Upper lobe of left lung (tissue), 6 donors: ENCODE measurements at regions not wholly inside any gene's neighbourhood (a gene's known extent, or its start where the extent isn't known, plus 50 kb on each side); places are given as distances from the start of the nearest gene placed in this dataset.
A peak's percentile ranks its signal among the peaks of the same experiment; 100 is the strongest.

ENCODE experiments used
- ATAC-seq, 2 donors: fragments of 200-7000 bp; cut with Tn5 transposase; one replicate each; pipeline ENCODE4 v1.9.1; 2022; ENCODE audit warnings: mild to moderate bottlenecking in 2 of 2, moderate library complexity in 2 of 2; ENCODE audit not compliant: low FRiP score in 2 of 2
- DNase-seq, 2 donors: peaks; one replicate each; pipeline ENCODE4 v3.0.0-alpha.2; 2019 to 2020
- H3K27ac ChIP-seq, 4 donors: fragments of 200-600 bp; sonication (generic); one replicate each; pipeline ENCODE4 v1.5.1; 2016 to 2019
- H3K27me3 ChIP-seq, 4 donors: fragments of 200-600 bp; sonication (generic); one replicate each; pipeline ENCODE4 v1.5.1; 2017 to 2019
- H3K36me3 ChIP-seq, 4 donors: fragments of 200-600 bp; sonication (generic); one replicate each; pipeline ENCODE4 v1.5.1; 2016 to 2019
- H3K4me1 ChIP-seq, 4 donors: fragments of 200-600 bp; sonication (generic); one replicate each; pipeline ENCODE4 v1.5.1; 2018 to 2019
- H3K4me3 ChIP-seq, 4 donors: fragments of 200-600 bp; sonication (generic); one replicate each; pipeline ENCODE4 v1.5.1; 2017 to 2019; ENCODE audit warnings: mild to moderate bottlenecking in 2 of 4, moderate library complexity in 1 of 4
- H3K9me3 ChIP-seq, 4 donors: fragments of 200-600 bp; sonication (generic); one replicate each; pipeline ENCODE4 v1.5.1; 2018 to 2019
- CTCF ChIP-seq, 6 experiments: fragments of 450-650 bp in 4 of 6; fragments of 200-600 bp in 2 of 6; sonication (generic) in 2 of 6; IDR thresholded peaks; one replicate each; pipeline ENCODE4 v1.5.1; 2016 to 2019; ENCODE audit warnings: antibody characterized with exemption in 6 of 6
- EP300 ChIP-seq, 4 donors: sonication (generic); formaldehyde crosslinking; IDR thresholded peaks; one replicate each; pipeline ENCODE4 v1.5.1; 2017; ENCODE audit warnings: antibody characterized with exemption in 4 of 4, control low read depth in 2 of 4
- POLR2A ChIP-seq, 4 donors: fragments of 450-650 bp; IDR thresholded peaks; one replicate each; pipeline ENCODE4 v1.5.1; 2016 to 2017; ENCODE audit warnings: antibody characterized with exemption in 4 of 4, mild to moderate bottlenecking in 2 of 4
- POLR2AphosphoS5 ChIP-seq, 2 donors: sonication (generic); formaldehyde crosslinking; IDR thresholded peaks; one replicate each; pipeline ENCODE4 v1.5.1; 2017; ENCODE audit warnings: antibody characterized with exemption in 2 of 2
- WGBS, 2 donors: methylation state at CpG; one replicate each; pipeline ENCODE4 v1.1.5; 2017 to 2018; 5-methylcytosine and 5-hydroxymethylcytosine counted together
- donor health status: DM: no; HTN: no; CAD: no; lungs with moderate emphysema.
- donor health status: DM: no; HTN: yes; CAD: no; lungs with severe emphysema.

- Histone ChIP-seq H3K4me1 (no peaks in the 10 kb centered on the region), H3K27ac (no peak overlapping the region), H3K4me3 (no peak overlapping the region), H3K9me3 (no peaks in the 10 kb centered on the region), H3K36me3 (no peaks in the 10 kb centered on the region), H3K27me3 (no peaks in the 10 kb centered on the region)
- 63 to 65% methylated on average over 5 of the region's 5 CpGs for WGBS, 2 donors
- ATAC-seq (no peak), DNase-seq (no peak)
- no peak for TF ChIP-seq POLR2A (IDR thresholded peaks at IDR 0.05)
- no peak for TF ChIP-seq CTCF (IDR thresholded peaks at IDR 0.05)
- TF ChIP-seq EP300 (IDR thresholded peaks at IDR 0.05), result no peak
- no peak for TF ChIP-seq POLR2AphosphoS5 (IDR thresholded peaks at IDR 0.05)
These were observed 178.0 kb upstream of the MIR17HG start for GRCh38 chr13:91169321-91170050.

- no peak for ATAC-seq
- no peak overlapping the region for H3K4me3 ChIP-seq
- WGBS, 2 donors, result 84 to 89% methylated on average over 4 of the region's 4 CpGs
These were observed 175.3 kb upstream of the MIR17HG start for GRCh38 chr13:91172160-91172559.

GRCh38 chr13:91174886-91175501 is 172.5 kb upstream of the MIR17HG start:
- 14 to 21% methylated on average over 15 to 37 of the region's 52 CpGs for WGBS, 2 donors
- H3K4me3 ChIP-seq, result peak overlapping the region in 3 of 4 donors; percentile 32 to 48 (median 36)
- DNase-seq, result peak in 1 of 2 donors; percentile 82
- ATAC-seq, result peak; percentile 20 to 46
- H3K36me3 ChIP-seq, result no peaks in the 10 kb centered on the region
- TF ChIP-seq CTCF (IDR thresholded peaks at IDR 0.05) (no peak), EP300 (IDR thresholded peaks at IDR 0.05) (no peak), POLR2A (IDR thresholded peaks at IDR 0.05) (no peak), POLR2AphosphoS5 (IDR thresholded peaks at IDR 0.05) (no peak)
- no peaks in the 10 kb centered on the region for H3K27me3 ChIP-seq
- no peaks in the 10 kb centered on the region for H3K9me3 ChIP-seq
- peaks cover 3 to 9% (median 6%) of the 10 kb centered on the region in 4 donors for H3K4me1 ChIP-seq
- no peak overlapping the region for H3K27ac ChIP-seq

More at GRCh38 chr13:91172160-91172559, 175.3 kb upstream of the MIR17HG start:
- no peaks in the 10 kb centered on the region for H3K27me3 ChIP-seq
- H3K4me1 ChIP-seq, result peaks cover 3 to 9% (median 6%) of the 10 kb centered on the region in 4 donors
- TF ChIP-seq POLR2AphosphoS5 (IDR thresholded peaks at IDR 0.05) (no peak), POLR2A (IDR thresholded peaks at IDR 0.05) (no peak), EP300 (IDR thresholded peaks at IDR 0.05) (no peak), CTCF (IDR thresholded peaks at IDR 0.05) (no peak)
- H3K27ac ChIP-seq, result no peak overlapping the region
- no peaks in the 10 kb centered on the region for H3K36me3 ChIP-seq
- DNase-seq, result no peak
- H3K9me3 ChIP-seq, result no peaks in the 10 kb centered on the region

- TF ChIP-seq POLR2A (IDR thresholded peaks at IDR 0.05), result no peak
- TF ChIP-seq CTCF (IDR thresholded peaks at IDR 0.05), result no peak
- TF ChIP-seq POLR2AphosphoS5 (IDR thresholded peaks at IDR 0.05), result no peak
- no peak for TF ChIP-seq EP300 (IDR thresholded peaks at IDR 0.05)
- H3K27ac ChIP-seq, result no peak overlapping the region
- DNase-seq (no peak), ATAC-seq (no peak)
- no peaks in the 10 kb centered on the region for H3K27me3 ChIP-seq
- no peak overlapping the region for H3K4me3 ChIP-seq
- 86 to 97% methylated on average over 1 of the region's 1 CpG for WGBS, 2 donors
- H3K4me1 ChIP-seq, result peaks cover 3 to 9% (median 6%) of the 10 kb centered on the region in 4 donors
- H3K9me3 ChIP-seq, result no peaks in the 10 kb centered on the region
- no peaks in the 10 kb centered on the region for H3K36me3 ChIP-seq
These were observed 169.4 kb upstream of the MIR17HG start for GRCh38 chr13:91178099-91178498.
